SU-DHL-6 (cell line): ENCODE measurements at regions not wholly inside any gene's neighbourhood (a gene's known extent, or its start where the extent isn't known, plus 50 kb on each side); places are given as distances from the start of the nearest gene placed in this dataset.

Experiments
- H2AFZ ChIP-seq: fragments of 200-600 bp; sonication (generic); 2 replicates; pipeline ENCODE4 v1.6.1; 2014; ENCODE audit warnings: low read depth, mild to moderate bottlenecking, moderate library complexity, mixed read lengths, antibody characterized with exemption, low read length; ENCODE audit not compliant: severe bottlenecking
- H3F3A ChIP-seq: fragments of 200-600 bp; shearing (Covaris generic); 2 replicates; pipeline ENCODE4 v1.6.0; 2016; ENCODE audit warnings: antibody characterized with exemption, mild to moderate bottlenecking; ENCODE audit not compliant: insufficient read depth
- H3K27ac ChIP-seq: fragments of 200-600 bp; sonication (generic); 2 replicates; pipeline ENCODE4 v1.5.1; 2016; ENCODE audit warnings: low read depth, mild to moderate bottlenecking, low read length, moderate library complexity, mixed read lengths
- H3K27me3 ChIP-seq: fragments of 200-600 bp; sonication (generic), shearing (Covaris generic); 2 replicates; pipeline ENCODE4 v1.6.0; 2014; ENCODE audit warnings: mild to moderate bottlenecking, low read length
- H3K36me3 ChIP-seq: fragments of 200-600 bp; sonication (generic); 2 replicates; pipeline ENCODE4 v1.6.1; 2014; ENCODE audit warnings: mild to moderate bottlenecking, low read length, mixed read lengths
- H3K4me2 ChIP-seq: fragments of 300-600, 200-600 bp; shearing (Covaris generic), sonication (generic); 2 replicates; pipeline ENCODE4 v1.6.0; 2014; ENCODE audit warnings: low read length, low read depth, mild to moderate bottlenecking; ENCODE audit not compliant: poor library complexity, severe bottlenecking
- H3K4me3 ChIP-seq: fragments of 200-600 bp; sonication (generic); 2 replicates; pipeline ENCODE4 v1.5.1; 2014; ENCODE audit warnings: antibody characterized with exemption, low read length, mild to moderate bottlenecking, mixed read lengths; ENCODE audit not compliant: insufficient read depth, poor library complexity, severe bottlenecking
- H3K79me2 ChIP-seq: fragments of 200-600 bp; sonication (generic); 2 replicates; pipeline ENCODE4 v1.6.1; 2014; ENCODE audit warnings: mild to moderate bottlenecking, low read length, moderate library complexity; ENCODE audit not compliant: insufficient read depth
- H3K9ac ChIP-seq: fragments of 200-600 bp; sonication (generic); 2 replicates; pipeline ENCODE4 v1.7.0; 2014; ENCODE audit warnings: mild to moderate bottlenecking, low read length
- H3K9me2 ChIP-seq: fragments of 200-600 bp; sonication (generic); replicated peaks from 2 replicates; pipeline ENCODE4 v1.6.1; 2014; ENCODE audit warnings: low read length; ENCODE audit not compliant: insufficient read depth
- H3K9me3 ChIP-seq: fragments of 200-600 bp; sonication (generic); 2 replicates; pipeline ENCODE4 v1.6.1; 2014; ENCODE audit warnings: low read length, mixed read lengths; ENCODE audit not compliant: insufficient read depth
- H4K20me1 ChIP-seq: fragments of 200-600 bp; sonication (generic); 2 replicates; pipeline ENCODE4 v1.6.1; 2014; ENCODE audit warnings: low read depth, mild to moderate bottlenecking, antibody characterized with exemption, low read length, moderate library complexity, mixed read lengths
- CTCF ChIP-seq: fragments of 200-600 bp; sonication (generic); IDR thresholded peaks from one replicate; pipeline ENCODE4 v1.5.1; 2017; ENCODE audit warnings: antibody characterized with exemption, mild to moderate bottlenecking, low read length, moderate library complexity; ENCODE audit not compliant: insufficient read depth, poor library complexity, severe bottlenecking
- EZH2phosphoT487 ChIP-seq: fragments of 200-600 bp; sonication (generic), shearing (Covaris generic); conservative IDR thresholded peaks from 2 replicates; pipeline ENCODE4 v1.6.1; 2018; ENCODE audit warnings: mild to moderate bottlenecking, antibody characterized with exemption, low read length, moderate library complexity, mixed read lengths

- Histone ChIP-seq H3K9me3 (no peaks in the 10 kb centered on the region), H3K79me2 (no peaks in the 10 kb centered on the region), H3K9me2 (no peaks in the 10 kb centered on the region), H3K9ac (no peak overlapping the region), H3F3A (no peaks in the 10 kb centered on the region), H2AFZ (no peak overlapping the region), H3K27ac (no peak overlapping the region), H4K20me1 (no peaks in the 10 kb centered on the region), H3K4me3 (no peak overlapping the region), H3K27me3 (no peaks in the 10 kb centered on the region), H3K4me2 (no peak overlapping the region), H3K36me3 (no peaks in the 10 kb centered on the region)
- TF ChIP-seq EZH2phosphoT487 (no peak), CTCF (no peak)
Measured at GRCh38 chr16:86288716-86289294, 221.5 kb upstream of the FOXF1 start.

GRCh38 chr16:86289304-86289703 lies 221.0 kb upstream of the FOXF1 start:
- H3K79me2 ChIP-seq: no peaks in the 10 kb centered on the region
- no peaks in the 10 kb centered on the region for H4K20me1 ChIP-seq
- no peaks in the 10 kb centered on the region for H3K9me3 ChIP-seq
- H3K27ac ChIP-seq: no peak overlapping the region
- no peak overlapping the region for H3K4me2 ChIP-seq
- no peaks in the 10 kb centered on the region for H3F3A ChIP-seq
- TF ChIP-seq CTCF (no peak), EZH2phosphoT487 (no peak)
- H3K4me3 ChIP-seq: no peak overlapping the region
- no peaks in the 10 kb centered on the region for H3K36me3 ChIP-seq
- H3K9me2 ChIP-seq: no peaks in the 10 kb centered on the region
- H2AFZ ChIP-seq: no peak overlapping the region
- H3K27me3 ChIP-seq: no peaks in the 10 kb centered on the region
- H3K9ac ChIP-seq: no peak overlapping the region

GRCh38 chr16:86289907-86290306 lies 220.4 kb upstream of the FOXF1 start:
- H3K4me3 ChIP-seq: no peak overlapping the region
- no peaks in the 10 kb centered on the region for H3K9me3 ChIP-seq
- no peak overlapping the region for H2AFZ ChIP-seq
- no peak overlapping the region for H3K9ac ChIP-seq
- H3F3A ChIP-seq: no peaks in the 10 kb centered on the region
- no peaks in the 10 kb centered on the region for H3K27me3 ChIP-seq
- no peak overlapping the region for H3K4me2 ChIP-seq
- no peaks in the 10 kb centered on the region for H4K20me1 ChIP-seq
- H3K79me2 ChIP-seq: no peaks in the 10 kb centered on the region
- TF ChIP-seq CTCF (no peak), EZH2phosphoT487 (no peak)
- H3K27ac ChIP-seq: no peak overlapping the region
- H3K9me2 ChIP-seq: no peaks in the 10 kb centered on the region
- no peaks in the 10 kb centered on the region for H3K36me3 ChIP-seq

- Histone ChIP-seq H3K36me3 (no peaks in the 10 kb centered on the region), H3K9ac (no peak overlapping the region), H3K4me2 (no peak overlapping the region), H2AFZ (no peak overlapping the region), H3K4me3 (no peak overlapping the region), H3K79me2 (no peaks in the 10 kb centered on the region), H4K20me1 (no peaks in the 10 kb centered on the region), H3F3A (no peaks in the 10 kb centered on the region), H3K9me3 (no peaks in the 10 kb centered on the region), H3K27me3 (no peaks in the 10 kb centered on the region), H3K9me2 (no peaks in the 10 kb centered on the region), H3K27ac (no peak overlapping the region)
- TF ChIP-seq CTCF (no peak), EZH2phosphoT487 (no peak)
Measured at GRCh38 chr16:86291491-86291890, 218.8 kb upstream of the FOXF1 start.
